Activated B cell treated with CpG ODN at 0.5 μM for 24 hours (primary cell): ENCODE measurements at regions not wholly inside any gene's neighbourhood (a gene's known extent, or its start where the extent isn't known, plus 50 kb on each side); places are given as distances from the start of the nearest gene placed in this dataset.

ENCODE experiments used
- ATAC-seq: fragments of 200-7000 bp; cut with Tn5 transposase; one replicate; pipeline ENCODE4 v1.10.0; 2021; ENCODE audit warnings: low read depth, mild to moderate bottlenecking, moderate library complexity
- CTCF ChIA-PET: fragments of 350-600 bp; sonication (Branson Sonifier 250); formaldehyde crosslinking; loops from one replicate; lab custom pipeline; 2021; ENCODE audit warnings: antibody characterized with exemption; lab: Charles Lee
- POLR2A ChIA-PET: fragments of 350-600 bp; sonication (Branson Sonifier 250); formaldehyde crosslinking; loops from one replicate; lab custom pipeline; 2021; ENCODE audit warnings: antibody characterized with exemption; lab: Charles Lee
- DNase-seq: peaks from one replicate; pipeline ENCODE4 v3.0.0; 2022
- H3K27ac Mint-ChIP-seq: one replicate; pipeline ENCODE4 v1.8.0; 2020; ENCODE audit warnings: mixed read lengths
- H3K27me3 Mint-ChIP-seq: one replicate; pipeline ENCODE4 v1.8.0; 2021; ENCODE audit warnings: mixed read lengths
- H3K36me3 Mint-ChIP-seq: one replicate; pipeline ENCODE4 v1.8.0; 2021; ENCODE audit warnings: low read depth, mixed read lengths
- H3K4me1 Mint-ChIP-seq: one replicate; pipeline ENCODE4 v1.8.0; 2021; ENCODE audit warnings: mixed read lengths
- H3K4me3 Mint-ChIP-seq: one replicate; pipeline ENCODE4 v1.8.0; 2020; ENCODE audit warnings: mild to moderate bottlenecking, mixed read lengths
- H3K9me3 Mint-ChIP-seq: one replicate; pipeline ENCODE4 v1.8.0; 2020; ENCODE audit warnings: mixed read lengths
- CTCF ChIP-seq: fragments of 200-600 bp; IDR thresholded peaks from one replicate; pipeline ENCODE4 v1.8.0; 2022; ENCODE audit warnings: antibody characterized with exemption, mild to moderate bottlenecking
- intact Hi-C: fragments of 100-400 bp; cut with micrococcal nuclease; formaldehyde crosslinking; loops from one replicate; pipeline ENCODE4 v1.15.1; 2024

- no peaks in the 10 kb centered on the region for H3K27me3 Mint-ChIP-seq
- H3K27ac Mint-ChIP-seq = no peak overlapping the region
- DNase-seq (no peak), ATAC-seq (no peak)
- ChIA-PET CTCF (no interaction called here), POLR2A (no interaction called here)
- H3K4me3 Mint-ChIP-seq = no peak overlapping the region
- H3K36me3 Mint-ChIP-seq = no peaks in the 10 kb centered on the region
- H3K9me3 Mint-ChIP-seq = peaks cover 8% of the 10 kb centered on the region
- TF ChIP-seq CTCF = no peak
- no peaks in the 10 kb centered on the region for H3K4me1 Mint-ChIP-seq
- intact Hi-C loops = no loop called here
Measured at GRCh38 chr21:20642681-20643080, 355.5 kb upstream of the NCAM2 start.

GRCh38 chr21:20644552-20644951 lies 353.7 kb upstream of the NCAM2 start:
- TF ChIP-seq CTCF = no peak
- CTCF ChIA-PET = interaction anchor here (0.6 kb wide), 1 partner anchor 15 kb away, joined by 4 read pairs; no protein-coding TSS in a partner anchor
- H3K36me3 Mint-ChIP-seq = no peaks in the 10 kb centered on the region

GRCh38 chr21:20645344-20645743 lies 352.9 kb upstream of the NCAM2 start:
- TF ChIP-seq CTCF = no peak
- H3K4me3 Mint-ChIP-seq = no peak overlapping the region
- POLR2A ChIA-PET = no interaction called here

More at GRCh38 chr21:20644552-20644951, 353.7 kb upstream of the NCAM2 start:
- no peak for ATAC-seq
- H3K4me1 Mint-ChIP-seq = no peaks in the 10 kb centered on the region
- H3K27ac Mint-ChIP-seq = no peak overlapping the region
- H3K9me3 Mint-ChIP-seq = peaks cover 15% of the 10 kb centered on the region
- no peak overlapping the region for H3K4me3 Mint-ChIP-seq
- POLR2A ChIA-PET = no interaction called here
- H3K27me3 Mint-ChIP-seq = no peaks in the 10 kb centered on the region
- intact Hi-C loops = no loop called here
- DNase-seq = no peak

GRCh38 chr21:20646431-20647165 lies 351.6 kb upstream of the NCAM2 start:
- H3K36me3 Mint-ChIP-seq = no peaks in the 10 kb centered on the region
- ChIA-PET CTCF (no interaction called here), POLR2A (no interaction called here)
- H3K4me1 Mint-ChIP-seq = no peaks in the 10 kb centered on the region
- TF ChIP-seq CTCF = no peak
- ATAC-seq (no peak), DNase-seq (no peak)
- no peak overlapping the region for H3K27ac Mint-ChIP-seq
- intact Hi-C loops = no loop called here
- H3K4me3 Mint-ChIP-seq = no peak overlapping the region
- H3K27me3 Mint-ChIP-seq = no peaks in the 10 kb centered on the region
- H3K9me3 Mint-ChIP-seq = peaks cover 15% of the 10 kb centered on the region

More at GRCh38 chr21:20645344-20645743, 352.9 kb upstream of the NCAM2 start:
- ATAC-seq (no peak), DNase-seq (no peak)
- Mint-ChIP-seq H3K4me1 (no peaks in the 10 kb centered on the region), H3K36me3 (no peaks in the 10 kb centered on the region), H3K27me3 (no peaks in the 10 kb centered on the region), H3K9me3 (peaks cover 15% of the 10 kb centered on the region), H3K27ac (no peak overlapping the region)
- CTCF ChIA-PET = no interaction called here
- intact Hi-C loops = no loop called here

GRCh38 chr21:20647607-20648006 lies 350.6 kb upstream of the NCAM2 start:
- no peaks in the 10 kb centered on the region for H3K27me3 Mint-ChIP-seq
- no peaks in the 10 kb centered on the region for H3K36me3 Mint-ChIP-seq
- H3K4me1 Mint-ChIP-seq = no peaks in the 10 kb centered on the region
- ChIA-PET CTCF (no interaction called here), POLR2A (no interaction called here)
- no peak for TF ChIP-seq CTCF
- ATAC-seq = no peak
- intact Hi-C loops = no loop called here
- H3K27ac Mint-ChIP-seq = no peak overlapping the region
- H3K4me3 Mint-ChIP-seq = no peak overlapping the region
- H3K9me3 Mint-ChIP-seq = peaks cover 15% of the 10 kb centered on the region
- DNase-seq = no peak
